HG03457 (cell line): ENCODE measurements at regions not wholly inside any gene's neighbourhood (a gene's known extent, or its start where the extent isn't known, plus 50 kb on each side); places are given as distances from the start of the nearest gene placed in this dataset.
"Not testable (repeated sequence)": the region's sequence is repeated elsewhere in the genome, so short reads cannot be mapped to it uniquely, and the experiment has no call there.

Experiments used
- ATAC-seq: cut with Tn5 transposase; IDR thresholded peaks from one replicate; pipeline ENCODE4 v1.9.1; 2021; ENCODE audit warnings: moderate number of reproducible peaks; ENCODE audit not compliant: unreplicated experiment

DNA sequence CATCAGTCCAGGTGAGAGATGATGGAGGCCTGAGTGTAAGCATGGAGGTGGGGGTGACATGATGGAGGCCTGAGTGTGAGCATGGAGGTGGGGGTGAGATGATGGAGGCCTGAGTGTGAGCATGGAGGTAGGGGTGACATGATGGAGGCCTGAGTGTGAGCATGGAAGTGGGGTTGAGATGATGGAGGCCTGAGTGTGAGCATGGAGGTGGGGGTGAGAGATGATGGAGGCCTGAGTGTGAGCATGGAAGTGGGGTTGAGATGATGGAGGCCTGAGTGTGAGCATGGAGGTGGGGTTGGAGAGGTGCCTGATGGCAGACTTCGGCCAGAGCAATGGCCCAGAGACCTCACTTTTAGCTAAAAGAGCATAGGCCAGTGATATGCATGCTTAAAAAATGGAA lies 269.9 kb upstream of the PLPP4 start:
- not testable (repeated sequence) for ATAC-seq

DNA sequence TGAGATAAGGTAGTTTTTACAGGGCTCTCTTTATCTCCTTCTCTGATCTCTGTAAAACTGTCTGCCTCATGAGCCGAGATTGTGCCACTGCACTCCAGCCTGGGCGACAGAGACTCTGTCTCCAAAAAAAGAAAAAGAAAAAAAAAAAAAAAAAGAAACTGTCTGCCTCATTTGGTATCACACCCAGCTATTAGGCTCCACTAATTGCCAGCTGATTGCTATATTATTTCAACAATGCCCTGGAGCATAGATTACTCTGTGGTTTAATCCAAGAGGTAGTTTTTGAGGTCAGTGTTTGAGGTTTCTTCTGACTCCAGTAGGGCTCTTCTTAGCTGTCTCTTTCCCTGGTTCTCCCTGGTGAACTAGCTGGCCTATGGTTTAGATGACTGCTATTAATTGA lies 268.1 kb upstream of the PLPP4 start:
- ATAC-seq = no peak

DNA sequence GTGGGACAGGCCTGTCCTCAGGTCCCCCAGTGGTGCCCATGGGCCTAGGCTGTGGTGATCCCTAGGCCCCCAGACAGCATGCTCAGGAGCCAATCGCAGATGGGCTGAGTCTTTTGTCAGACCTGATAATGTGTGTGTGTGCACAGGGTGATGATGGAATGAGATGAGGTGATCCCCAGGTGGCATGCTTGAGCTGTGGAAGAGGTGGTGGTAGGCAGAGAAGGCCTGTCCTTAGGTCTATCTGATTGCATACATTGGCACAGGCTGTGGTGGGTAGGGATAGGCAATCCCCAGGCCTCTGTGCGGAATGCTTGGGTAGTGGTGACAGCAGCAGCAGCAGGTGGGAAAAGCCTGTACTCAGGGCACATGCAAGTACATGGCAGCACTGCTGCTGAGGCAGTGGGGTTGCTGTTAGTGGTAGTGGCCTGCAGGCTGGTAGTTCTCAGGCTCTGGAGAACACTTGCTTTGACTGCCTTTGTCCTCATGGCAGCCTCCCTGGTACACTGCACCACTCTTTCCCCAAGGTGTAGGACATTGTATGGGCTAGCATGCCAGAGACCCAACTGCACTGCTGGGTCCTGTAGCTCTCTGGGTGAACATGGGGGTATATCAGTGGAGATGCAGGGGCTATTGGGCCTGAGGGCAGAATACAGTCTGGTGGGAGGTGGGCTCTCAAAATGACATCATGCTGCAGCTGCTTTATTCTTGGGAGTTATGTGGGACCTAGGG lies 260.9 kb upstream of the PLPP4 start:
- ATAC-seq = no peak

DNA sequence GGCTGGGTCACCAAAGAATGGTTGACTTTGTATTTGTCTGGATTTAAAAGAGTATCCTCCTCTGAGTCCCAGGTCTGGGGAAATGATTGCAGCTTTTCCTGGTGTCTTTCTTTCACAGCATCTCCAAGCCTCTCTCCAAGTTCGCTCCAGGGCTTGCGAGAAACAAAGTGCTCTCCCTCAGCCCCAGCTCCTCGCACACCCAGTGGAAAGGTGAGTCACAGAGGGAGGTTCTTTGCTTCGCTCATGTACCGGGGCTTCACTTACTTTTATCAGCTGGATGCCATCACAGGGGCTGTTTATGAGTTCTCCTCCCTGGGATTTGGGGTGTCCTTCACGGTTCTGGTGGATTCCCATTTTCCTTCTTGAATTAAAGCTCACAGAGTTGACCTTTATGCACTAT lies 252.2 kb upstream of the PLPP4 start:
- ATAC-seq = no peak

DNA sequence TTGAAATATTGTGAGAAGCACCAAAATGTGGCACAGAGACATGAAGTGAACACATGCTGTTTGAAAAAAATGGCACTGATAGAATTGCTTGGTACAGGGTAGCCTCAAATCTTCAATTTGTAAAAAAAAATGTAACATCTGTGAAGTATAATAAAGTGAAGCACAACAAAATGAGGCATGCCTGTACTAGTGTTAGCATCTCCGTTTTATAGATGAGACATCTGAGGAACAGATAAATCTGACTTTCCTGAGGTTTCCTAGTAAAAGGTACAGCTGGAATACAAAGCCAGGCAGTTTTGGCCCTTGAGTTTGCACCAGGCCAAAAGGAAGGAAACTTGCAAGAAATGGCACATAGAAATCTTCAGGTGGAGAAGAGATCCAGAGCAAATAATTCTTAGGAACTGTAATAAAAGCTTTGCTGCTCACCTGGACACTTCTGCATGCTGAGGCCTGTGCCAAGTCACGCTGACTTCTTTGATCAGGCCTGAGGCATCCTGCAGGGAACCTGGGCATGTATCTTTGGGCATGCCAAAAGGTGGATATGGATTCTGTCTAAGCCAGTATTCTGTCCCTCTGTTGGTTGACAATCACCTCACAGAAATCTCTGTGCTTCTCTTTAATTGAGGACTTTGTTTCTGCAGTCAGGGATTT lies 251.5 kb upstream of the PLPP4 start:
- ATAC-seq = no peak

DNA sequence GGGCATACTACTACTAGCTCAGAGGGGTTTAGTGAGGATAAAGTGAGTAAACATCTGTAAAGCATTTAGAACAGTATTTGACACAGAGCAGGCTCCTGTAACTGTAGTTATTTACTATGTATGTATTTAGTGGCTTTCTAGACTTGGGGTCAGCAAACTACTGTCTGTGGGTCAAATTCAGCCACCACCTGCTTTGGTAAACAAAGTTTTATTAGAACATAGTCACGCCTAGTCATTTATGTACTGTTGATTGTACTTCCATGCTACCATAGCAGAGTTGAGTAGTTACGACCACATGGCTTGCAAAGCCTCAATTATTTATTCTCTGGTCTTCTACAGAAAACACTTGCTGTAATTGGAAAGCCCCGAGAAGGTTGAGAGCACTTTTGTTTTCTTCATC lies 248.5 kb upstream of the PLPP4 start:
- no peak for ATAC-seq

DNA sequence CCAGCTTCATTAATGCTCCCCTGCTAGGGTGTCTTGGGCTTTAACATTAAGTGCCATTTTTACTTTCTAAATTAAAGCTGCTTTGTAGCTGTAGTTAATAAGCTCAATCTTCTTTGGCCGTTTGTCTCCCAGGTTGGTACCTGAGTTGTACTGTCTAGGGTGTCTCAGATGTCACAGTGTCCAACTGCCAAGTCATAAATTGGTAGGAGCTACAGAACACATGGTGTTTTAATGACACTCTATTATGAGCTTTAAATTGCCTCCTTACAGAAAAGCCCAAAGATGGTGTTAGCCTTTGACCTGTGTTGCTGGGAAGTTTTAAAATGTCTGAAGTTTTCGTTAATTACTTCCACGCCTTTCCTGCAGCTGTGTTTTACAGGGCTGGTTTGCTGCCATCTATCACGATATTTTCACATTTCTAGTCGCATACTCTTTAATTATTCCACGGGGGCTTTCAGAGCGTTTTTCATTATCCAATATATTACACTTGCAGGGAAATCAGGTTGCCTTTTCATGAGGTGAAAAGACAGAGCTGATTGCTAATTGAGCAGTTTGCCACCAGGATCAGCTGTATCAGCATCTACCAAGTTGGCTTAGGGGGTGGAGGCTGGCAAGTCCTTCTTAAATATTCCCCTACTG lies 247.8 kb upstream of the PLPP4 start:
- no peak for ATAC-seq

DNA sequence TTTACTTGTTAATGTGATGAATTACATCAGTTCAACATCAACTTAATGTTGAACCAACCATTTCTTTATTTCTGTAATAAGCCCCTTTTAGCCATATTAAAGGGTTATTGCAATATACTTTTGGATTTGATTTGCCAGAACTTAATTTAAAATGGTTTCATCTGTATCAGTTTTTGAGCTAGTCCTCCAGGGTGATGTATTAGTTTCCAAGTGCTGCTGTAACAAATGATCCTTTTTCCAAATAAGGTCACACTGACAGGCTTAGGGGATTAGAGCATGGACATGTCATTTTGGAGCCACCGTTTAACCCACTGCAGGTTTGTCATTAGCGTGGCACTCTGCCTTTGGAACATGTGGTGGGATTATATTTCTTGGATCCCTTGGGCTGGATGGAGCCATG lies 244.8 kb upstream of the PLPP4 start:
- ATAC-seq = no peak

DNA sequence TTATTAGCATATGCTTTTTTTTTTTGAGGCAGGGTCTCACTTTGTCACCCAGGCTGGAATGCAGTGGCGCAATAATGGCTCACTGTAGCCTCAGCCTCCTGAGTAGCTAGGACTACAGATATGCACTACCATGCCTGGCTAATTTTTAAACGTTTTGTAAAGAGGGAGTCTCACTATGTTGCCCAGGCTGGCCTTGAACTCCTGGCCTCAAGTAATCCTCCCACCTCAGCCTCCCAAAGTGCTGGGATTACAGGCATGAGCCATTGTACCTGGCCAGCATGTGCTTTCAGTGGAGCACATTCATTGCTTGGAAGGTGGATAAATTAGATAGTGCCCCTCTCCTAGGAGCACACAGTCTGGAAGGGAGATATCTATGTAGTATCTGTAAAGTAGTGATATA lies 243.7 kb upstream of the PLPP4 start:
- not testable (repeated sequence) for ATAC-seq

DNA sequence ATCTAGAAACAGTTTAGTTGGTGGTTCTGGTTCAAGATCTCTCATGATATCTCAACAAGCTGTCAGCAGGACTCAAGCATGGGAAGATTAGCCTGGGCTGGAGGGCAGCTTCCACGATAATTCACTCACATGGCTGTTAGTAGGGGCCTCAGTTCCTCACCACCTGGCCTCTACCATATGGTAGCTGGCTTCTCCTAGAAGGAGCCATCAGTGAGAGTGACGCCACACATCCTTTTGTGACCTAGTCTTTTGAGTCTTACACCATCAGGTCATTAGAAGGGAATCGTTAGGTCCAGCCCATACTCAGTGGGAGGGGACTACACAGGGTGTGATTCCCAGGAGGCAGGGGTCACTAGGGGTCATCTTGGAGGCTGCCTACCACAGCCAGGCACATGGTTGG lies 239.3 kb upstream of the PLPP4 start:
- no peak for ATAC-seq

DNA sequence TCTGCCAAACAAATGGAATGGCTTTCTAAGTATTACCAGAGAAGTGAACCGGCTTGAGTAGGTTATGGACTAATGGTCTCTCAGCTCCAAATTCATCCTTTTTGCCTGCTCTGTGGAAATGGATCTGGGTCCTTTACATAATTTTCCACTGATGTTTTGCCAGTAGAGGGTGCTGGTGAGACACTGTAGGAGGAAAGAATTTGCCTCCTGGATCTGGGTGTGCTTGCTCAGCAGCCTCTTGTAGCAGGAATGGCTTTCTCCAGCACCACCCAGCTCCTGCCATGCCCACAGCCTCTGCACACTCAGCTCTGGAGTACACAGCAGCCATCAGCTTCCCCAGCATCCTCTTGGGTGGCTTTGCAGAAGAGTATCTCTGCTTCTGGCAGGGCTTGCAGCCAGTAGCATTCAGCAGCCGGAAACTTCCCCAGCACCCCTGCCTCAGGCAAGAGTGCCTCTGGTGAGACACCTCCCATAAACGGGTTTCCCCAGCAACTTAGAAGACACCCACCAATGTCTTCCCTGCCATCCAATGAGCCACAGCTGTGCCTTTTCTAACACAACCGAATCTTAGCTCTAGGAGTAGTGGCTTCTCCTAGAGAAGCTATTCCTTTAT lies 235.0 kb upstream of the PLPP4 start:
- no peak for ATAC-seq

DNA sequence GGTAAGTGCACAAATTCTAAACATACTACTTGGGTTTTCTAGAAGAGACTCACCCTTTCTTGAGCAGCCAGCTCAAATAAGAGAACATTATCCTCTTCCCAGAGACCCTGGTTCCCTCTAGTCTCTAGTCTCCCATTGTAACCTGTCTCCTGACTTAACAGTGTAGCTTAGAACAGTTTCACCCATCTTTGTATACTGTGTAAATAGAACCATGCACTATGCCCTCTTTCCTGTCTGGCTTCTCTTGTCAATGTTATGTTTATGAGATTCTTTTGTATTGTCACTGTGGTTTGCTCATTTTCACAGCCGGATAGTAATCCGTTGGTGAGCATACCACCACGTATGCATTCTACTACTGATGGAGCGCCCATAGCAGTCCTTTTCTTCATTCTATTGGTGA lies 227.4 kb upstream of the PLPP4 start:
- ATAC-seq = no peak

DNA sequence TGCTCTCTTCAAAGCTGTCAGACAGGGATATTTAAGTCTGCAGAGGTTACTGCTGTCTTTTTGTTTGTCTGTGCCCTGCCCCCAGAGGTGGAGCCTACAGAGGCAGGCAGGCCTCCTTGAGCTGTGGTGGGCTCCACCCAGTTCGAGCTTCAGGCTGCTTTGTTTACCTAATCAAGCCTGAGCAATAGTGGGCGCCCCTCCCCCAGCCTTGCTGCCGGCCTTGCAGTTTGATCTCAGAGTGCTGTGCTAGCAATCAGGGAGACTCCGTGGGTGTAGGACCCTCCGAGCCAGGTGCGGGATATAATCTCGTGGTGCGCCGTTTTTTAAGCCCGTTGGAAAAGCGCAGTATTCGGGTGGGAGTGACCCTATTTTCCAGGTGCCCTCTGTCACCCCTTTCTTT lies 217.3 kb upstream of the PLPP4 start:
- not testable (repeated sequence) for ATAC-seq

DNA sequence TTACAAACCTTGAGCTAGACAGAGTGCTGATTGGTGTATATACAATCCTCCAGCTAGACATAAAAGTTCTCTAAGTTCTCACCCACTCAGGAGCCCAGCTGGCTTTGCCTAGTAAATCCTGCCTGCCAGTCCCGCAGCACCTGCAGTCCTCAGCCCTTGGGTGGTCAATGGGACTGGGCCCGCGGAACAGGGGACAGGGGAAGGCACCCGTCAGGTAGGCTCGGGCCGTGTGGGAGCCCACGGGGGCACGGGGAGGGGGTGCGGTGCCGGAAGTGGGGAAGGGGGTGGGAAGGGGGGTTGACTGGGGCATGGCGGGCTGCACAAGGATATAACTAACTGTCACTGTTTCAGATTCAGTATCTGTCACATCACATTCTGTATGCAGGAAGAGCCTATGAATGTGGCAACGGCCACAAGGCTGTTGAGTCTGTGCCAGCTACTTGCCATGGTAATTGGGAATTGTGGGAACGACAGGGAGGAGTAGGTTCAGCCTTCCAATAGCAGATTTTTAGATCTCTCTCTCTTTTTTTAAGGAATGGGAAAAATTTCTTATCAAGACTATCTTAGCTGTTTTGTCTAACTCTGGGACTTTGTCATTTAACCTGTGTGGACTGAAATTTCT lies 205.1 kb upstream of the PLPP4 start:
- no peak for ATAC-seq

DNA sequence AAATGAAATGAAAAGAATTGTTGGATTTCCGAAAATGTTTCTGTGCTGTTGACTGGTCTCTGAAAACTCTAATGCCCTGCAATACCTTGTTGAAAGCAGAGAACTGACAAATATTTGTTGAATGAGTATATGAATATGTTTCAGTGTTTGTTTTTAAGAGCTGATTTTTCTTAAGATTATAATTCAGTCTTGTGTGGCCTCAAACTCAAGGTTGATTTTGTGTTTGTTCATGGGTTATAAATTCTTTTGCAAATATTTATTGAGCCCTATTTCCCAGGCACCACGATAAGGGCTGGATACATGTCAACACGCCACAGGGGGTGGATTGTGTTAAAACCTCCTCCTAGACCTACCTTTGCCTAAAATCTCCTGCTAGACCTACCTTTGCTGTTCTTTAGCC lies 203.9 kb upstream of the PLPP4 start:
- ATAC-seq = no peak

DNA sequence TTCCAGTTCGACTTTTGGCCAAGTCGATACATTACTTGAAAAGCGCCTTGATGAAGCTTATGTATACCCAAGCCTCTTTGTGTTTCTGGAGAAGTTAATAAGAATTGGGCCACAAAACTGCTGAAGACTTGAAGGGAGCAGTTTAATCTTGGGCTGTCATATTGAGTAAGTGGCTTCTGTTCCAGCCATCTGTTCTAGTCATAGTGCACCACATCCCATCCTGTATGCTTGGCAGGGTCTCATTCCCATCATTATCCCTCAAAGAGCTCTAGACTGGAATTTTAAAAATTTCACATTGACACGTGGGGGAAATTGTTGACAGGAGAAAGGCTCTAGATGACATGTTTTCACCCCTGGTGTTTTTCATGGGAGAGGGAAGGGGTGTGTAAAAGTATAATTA lies 196.6 kb upstream of the PLPP4 start:
- ATAC-seq = no peak

DNA sequence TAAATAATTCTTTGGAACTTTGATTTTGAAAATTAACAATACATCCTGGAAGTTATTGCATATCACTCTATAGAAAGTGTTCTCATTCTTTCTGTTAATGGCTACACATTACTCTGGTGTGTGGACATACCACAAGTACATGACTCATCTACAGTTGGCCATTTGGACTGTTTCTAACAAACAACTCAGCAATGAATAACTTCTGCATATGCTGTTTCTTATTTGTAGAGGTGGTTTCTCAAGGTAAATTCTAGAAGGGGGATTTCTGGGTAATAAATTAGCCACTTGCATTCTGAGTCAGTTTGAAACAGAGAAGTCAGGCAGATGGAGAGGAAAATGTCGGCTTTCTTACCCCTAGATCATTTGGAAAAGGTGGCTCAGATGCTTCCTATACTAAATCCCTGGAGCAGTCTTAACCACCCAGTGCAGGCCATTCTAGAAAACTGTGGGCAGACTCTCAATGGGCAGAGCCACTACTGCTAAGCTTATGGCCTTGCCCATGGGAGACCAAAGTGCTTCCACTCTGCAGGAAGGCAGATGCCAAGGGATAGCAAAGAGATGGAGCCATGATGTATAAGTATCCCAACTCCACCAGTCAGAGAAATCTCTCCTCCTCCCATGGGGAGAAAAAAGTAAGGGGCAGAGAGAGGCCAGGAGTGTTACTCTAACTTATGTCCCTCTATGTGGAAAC lies 194.0 kb upstream of the PLPP4 start:
- peak; percentile 89 for ATAC-seq

DNA sequence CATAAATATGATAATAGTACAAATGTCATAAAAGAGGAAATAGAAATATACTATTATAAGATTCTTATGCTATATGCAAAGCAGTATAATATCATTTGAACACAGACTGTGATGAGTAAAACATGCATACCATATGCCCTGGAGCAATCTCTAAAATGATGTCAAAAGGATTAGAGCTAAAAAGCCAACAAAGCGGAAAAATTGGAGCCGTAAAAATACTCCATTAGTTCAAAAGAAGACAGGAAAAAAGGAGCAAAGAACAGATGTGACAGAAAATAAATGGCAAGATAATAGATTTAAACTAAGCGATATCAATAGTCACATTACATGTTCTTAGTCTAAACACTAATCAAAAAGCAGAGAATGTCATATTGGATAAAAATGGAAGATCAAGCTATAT lies 191.0 kb upstream of the PLPP4 start:
- no peak for ATAC-seq

DNA sequence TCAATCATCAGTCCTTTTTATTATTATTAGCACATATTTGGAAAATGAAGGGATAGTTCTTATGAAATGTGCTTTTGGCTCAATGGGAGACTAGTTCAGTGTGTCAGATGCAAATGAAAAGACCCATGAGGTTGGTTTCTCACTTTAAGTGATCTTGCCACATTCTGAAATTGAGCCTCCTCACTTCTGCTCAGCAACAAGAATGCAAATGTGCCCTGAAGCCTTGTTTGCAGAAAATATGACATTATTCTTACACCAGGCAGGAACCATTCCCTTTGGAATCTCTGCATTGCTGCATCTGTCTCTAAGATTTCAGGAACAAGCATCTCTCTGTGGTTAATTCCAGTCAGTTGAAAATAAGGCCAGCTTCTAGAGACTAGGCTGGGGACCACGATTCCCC lies 186.1 kb upstream of the PLPP4 start:
- no peak for ATAC-seq

DNA sequence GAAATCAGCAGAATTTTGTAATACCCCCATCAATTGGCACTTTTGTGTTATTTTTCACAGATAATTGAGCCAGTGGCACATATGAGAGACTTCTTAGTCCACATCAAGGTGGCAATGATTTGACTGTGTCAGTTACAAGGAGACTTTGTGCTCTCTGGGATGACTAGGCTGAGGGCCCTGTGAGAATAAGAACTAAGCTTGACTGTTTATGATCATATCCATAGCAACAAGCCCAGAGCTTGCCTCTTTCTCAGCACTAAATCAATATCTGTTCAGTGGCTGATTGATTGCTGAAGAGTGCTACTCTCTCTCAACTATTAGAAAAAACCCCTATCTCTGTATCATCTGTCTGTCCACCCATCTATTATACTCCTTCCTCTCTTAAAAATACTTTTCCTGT lies 185.3 kb upstream of the PLPP4 start:
- ATAC-seq = no peak

DNA sequence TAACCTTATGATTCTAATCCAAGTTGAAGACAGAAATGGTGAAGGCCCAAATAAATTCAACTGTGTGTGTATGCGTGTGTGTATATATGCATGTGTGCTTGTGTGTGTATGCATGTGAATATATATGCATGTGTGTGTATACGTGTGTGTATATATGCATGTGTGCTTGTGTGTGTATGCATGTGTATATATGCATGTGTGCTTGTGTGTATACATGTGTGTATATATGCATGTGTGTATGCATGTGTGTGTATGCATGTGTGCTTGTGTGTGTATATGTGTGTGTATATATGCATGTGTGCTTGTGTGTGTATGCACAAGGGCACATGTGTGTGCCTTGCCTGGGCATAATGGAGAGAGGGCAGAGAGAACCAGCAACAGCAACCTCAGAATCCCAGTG lies 184.7 kb upstream of the PLPP4 start:
- no peak for ATAC-seq
